ENCODE measurements at regions not wholly inside any gene's neighbourhood (a gene's known extent, or its start where the extent isn't known, plus 50 kb on each side); places are given as distances from the start of the nearest gene placed in this dataset.

DNA sequence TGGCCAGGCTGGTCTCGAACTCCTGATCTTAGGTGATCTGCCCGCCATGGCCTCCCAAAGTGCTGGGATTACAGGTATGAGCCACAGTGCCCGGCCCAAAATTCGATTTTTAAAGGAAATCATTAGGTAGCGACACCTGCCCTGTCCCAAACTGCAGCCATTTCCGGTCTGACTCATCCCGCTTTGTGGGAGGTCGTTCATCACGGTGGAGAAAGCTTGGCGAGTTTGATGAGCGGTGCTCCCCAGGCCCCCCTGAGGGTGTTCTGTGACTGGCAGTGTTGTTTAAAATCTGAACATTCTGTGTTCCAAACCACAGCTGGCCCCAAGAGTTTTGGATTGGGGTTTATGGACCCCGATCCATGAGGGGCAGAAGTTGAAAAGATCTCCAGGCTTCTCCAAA is 53.0 kb upstream of the GLI2 start:
- no peaks in the 10 kb centered on the region for H3K27me3 ChIP-seq (ENCODE audit: insufficient read depth)
- H3K36me3 ChIP-seq (ENCODE audit: insufficient read depth) = no peaks in the 10 kb centered on the region
- H4K20me1 ChIP-seq (replicated peaks; ENCODE audit: insufficient read depth) = no peaks in the 10 kb centered on the region
- Mint-ChIP-seq H3K27me3 (ENCODE audit: insufficient read depth, low read depth, poor library complexity) (peaks cover 12% of the 10 kb centered on the region), H3K36me3 (ENCODE audit: low read depth) (no peaks in the 10 kb centered on the region), H3K4me3 (no peak overlapping the region), H3K4me1 (peaks cover 3% of the 10 kb centered on the region; the same call in 1 of the 3 replicates), H3K9me3 (peaks cover 3% of the 10 kb centered on the region; the same call in 2 of the 3 replicates), H3K27ac (no peak overlapping the region)
- H3K79me2 ChIP-seq (replicated peaks; ENCODE audit: insufficient read depth) = no peaks in the 10 kb centered on the region
- H3K4me1 ChIP-seq (ENCODE audit: insufficient read depth) = no peaks in the 10 kb centered on the region
- H3K27ac ChIP-seq (ENCODE audit: low read depth) = no peak overlapping the region
- no peak overlapping the region for H3K4me3 ChIP-seq
- no peak for TF ChIP-seq EZH2 (IDR thresholded peaks at IDR 0.05; ENCODE audit: low read depth, unreplicated experiment)
- TF ChIP-seq, protein P1, sequence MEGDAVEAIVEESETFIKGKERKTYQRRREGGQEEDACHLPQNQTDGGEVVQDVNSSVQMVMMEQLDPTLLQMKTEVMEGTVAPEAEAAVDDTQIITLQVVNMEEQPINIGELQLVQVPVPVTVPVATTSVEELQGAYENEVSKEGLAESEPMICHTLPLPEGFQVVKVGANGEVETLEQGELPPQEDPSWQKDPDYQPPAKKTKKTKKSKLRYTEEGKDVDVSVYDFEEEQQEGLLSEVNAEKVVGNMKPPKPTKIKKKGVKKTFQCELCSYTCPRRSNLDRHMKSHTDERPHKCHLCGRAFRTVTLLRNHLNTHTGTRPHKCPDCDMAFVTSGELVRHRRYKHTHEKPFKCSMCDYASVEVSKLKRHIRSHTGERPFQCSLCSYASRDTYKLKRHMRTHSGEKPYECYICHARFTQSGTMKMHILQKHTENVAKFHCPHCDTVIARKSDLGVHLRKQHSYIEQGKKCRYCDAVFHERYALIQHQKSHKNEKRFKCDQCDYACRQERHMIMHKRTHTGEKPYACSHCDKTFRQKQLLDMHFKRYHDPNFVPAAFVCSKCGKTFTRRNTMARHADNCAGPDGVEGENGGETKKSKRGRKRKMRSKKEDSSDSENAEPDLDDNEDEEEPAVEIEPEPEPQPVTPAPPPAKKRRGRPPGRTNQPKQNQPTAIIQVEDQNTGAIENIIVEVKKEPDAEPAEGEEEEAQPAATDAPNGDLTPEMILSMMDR (conservative IDR thresholded peaks at IDR 0.05; ENCODE audit: low read depth in 2 of 2) = no peak
- TF ChIP-seq, protein P2, sequence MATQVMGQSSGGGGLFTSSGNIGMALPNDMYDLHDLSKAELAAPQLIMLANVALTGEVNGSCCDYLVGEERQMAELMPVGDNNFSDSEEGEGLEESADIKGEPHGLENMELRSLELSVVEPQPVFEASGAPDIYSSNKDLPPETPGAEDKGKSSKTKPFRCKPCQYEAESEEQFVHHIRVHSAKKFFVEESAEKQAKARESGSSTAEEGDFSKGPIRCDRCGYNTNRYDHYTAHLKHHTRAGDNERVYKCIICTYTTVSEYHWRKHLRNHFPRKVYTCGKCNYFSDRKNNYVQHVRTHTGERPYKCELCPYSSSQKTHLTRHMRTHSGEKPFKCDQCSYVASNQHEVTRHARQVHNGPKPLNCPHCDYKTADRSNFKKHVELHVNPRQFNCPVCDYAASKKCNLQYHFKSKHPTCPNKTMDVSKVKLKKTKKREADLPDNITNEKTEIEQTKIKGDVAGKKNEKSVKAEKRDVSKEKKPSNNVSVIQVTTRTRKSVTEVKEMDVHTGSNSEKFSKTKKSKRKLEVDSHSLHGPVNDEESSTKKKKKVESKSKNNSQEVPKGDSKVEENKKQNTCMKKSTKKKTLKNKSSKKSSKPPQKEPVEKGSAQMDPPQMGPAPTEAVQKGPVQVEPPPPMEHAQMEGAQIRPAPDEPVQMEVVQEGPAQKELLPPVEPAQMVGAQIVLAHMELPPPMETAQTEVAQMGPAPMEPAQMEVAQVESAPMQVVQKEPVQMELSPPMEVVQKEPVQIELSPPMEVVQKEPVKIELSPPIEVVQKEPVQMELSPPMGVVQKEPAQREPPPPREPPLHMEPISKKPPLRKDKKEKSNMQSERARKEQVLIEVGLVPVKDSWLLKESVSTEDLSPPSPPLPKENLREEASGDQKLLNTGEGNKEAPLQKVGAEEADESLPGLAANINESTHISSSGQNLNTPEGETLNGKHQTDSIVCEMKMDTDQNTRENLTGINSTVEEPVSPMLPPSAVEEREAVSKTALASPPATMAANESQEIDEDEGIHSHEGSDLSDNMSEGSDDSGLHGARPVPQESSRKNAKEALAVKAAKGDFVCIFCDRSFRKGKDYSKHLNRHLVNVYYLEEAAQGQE (IDR thresholded peaks at IDR 0.05; ENCODE audit: unreplicated experiment) = no peak
- TF ChIP-seq, protein P3, sequence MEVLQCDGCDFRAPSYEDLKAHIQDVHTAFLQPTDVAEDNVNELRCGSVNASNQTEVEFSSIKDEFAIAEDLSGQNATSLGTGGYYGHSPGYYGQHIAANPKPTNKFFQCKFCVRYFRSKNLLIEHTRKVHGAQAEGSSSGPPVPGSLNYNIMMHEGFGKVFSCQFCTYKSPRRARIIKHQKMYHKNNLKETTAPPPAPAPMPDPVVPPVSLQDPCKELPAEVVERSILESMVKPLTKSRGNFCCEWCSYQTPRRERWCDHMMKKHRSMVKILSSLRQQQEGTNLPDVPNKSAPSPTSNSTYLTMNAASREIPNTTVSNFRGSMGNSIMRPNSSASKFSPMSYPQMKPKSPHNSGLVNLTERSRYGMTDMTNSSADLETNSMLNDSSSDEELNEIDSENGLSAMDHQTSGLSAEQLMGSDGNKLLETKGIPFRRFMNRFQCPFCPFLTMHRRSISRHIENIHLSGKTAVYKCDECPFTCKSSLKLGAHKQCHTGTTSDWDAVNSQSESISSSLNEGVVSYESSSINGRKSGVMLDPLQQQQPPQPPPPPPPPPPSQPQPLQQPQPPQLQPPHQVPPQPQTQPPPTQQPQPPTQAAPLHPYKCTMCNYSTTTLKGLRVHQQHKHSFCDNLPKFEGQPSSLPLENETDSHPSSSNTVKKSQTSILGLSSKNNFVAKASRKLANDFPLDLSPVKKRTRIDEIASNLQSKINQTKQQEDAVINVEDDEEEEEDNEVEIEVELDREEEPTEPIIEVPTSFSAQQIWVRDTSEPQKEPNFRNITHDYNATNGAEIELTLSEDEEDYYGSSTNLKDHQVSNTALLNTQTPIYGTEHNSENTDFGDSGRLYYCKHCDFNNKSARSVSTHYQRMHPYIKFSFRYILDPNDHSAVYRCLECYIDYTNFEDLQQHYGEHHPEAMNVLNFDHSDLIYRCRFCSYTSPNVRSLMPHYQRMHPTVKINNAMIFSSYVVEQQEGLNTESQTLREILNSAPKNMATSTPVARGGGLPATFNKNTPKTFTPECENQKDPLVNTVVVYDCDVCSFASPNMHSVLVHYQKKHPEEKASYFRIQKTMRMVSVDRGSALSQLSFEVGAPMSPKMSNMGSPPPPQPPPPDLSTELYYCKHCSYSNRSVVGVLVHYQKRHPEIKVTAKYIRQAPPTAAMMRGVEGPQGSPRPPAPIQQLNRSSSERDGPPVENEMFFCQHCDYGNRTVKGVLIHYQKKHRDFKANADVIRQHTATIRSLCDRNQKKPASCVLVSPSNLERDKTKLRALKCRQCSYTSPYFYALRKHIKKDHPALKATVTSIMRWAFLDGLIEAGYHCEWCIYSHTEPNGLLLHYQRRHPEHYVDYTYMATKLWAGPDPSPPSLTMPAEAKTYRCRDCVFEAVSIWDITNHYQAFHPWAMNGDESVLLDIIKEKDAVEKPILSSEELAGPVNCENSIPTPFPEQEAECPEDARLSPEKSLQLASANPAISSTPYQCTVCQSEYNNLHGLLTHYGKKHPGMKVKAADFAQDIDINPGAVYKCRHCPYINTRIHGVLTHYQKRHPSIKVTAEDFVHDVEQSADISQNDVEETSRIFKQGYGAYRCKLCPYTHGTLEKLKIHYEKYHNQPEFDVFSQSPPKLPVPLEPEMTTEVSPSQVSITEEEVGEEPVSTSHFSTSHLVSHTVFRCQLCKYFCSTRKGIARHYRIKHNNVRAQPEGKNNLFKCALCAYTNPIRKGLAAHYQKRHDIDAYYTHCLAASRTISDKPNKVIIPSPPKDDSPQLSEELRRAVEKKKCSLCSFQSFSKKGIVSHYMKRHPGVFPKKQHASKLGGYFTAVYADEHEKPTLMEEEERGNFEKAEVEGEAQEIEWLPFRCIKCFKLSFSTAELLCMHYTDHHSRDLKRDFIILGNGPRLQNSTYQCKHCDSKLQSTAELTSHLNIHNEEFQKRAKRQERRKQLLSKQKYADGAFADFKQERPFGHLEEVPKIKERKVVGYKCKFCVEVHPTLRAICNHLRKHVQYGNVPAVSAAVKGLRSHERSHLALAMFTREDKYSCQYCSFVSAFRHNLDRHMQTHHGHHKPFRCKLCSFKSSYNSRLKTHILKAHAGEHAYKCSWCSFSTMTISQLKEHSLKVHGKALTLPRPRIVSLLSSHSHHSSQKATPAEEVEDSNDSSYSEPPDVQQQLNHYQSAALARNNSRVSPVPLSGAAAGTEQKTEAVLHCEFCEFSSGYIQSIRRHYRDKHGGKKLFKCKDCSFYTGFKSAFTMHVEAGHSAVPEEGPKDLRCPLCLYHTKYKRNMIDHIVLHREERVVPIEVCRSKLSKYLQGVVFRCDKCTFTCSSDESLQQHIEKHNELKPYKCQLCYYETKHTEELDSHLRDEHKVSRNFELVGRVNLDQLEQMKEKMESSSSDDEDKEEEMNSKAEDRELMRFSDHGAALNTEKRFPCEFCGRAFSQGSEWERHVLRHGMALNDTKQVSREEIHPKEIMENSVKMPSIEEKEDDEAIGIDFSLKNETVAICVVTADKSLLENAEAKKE (CRISPR knock-in tag; IDR thresholded peaks at IDR 0.05) = no peak
- no peak for TF ChIP-seq EZH2phosphoT487 (IDR thresholded peaks at IDR 0.05; ENCODE audit: unreplicated experiment)
- TF ChIP-seq ZNF331 (CRISPR knock-in tag; IDR thresholded peaks at IDR 0.05; ENCODE audit: low read depth) = no peak
- no peak for TF ChIP-seq NANOG (IDR thresholded peaks at IDR 0.05; ENCODE audit: borderline replicate concordance)
- TF ChIP-seq POLR2AphosphoS5 (IDR thresholded peaks at IDR 0.05; ENCODE audit: low read depth) = no peak
- TF ChIP-seq, protein P4, sequence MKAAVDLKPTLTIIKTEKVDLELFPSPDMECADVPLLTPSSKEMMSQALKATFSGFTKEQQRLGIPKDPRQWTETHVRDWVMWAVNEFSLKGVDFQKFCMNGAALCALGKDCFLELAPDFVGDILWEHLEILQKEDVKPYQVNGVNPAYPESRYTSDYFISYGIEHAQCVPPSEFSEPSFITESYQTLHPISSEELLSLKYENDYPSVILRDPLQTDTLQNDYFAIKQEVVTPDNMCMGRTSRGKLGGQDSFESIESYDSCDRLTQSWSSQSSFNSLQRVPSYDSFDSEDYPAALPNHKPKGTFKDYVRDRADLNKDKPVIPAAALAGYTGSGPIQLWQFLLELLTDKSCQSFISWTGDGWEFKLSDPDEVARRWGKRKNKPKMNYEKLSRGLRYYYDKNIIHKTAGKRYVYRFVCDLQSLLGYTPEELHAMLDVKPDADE (IDR thresholded peaks at IDR 0.05) = no peak
- no peak for TF ChIP-seq JUNB (IDR thresholded peaks at IDR 0.05; ENCODE audit: unreplicated experiment)
- TF ChIP-seq ZNF114 (CRISPR knock-in tag; IDR thresholded peaks at IDR 0.05) = no peak
- TF ChIP-seq CREB1 (CRISPR knock-in tag; IDR thresholded peaks at IDR 0.05; ENCODE audit: low read depth) = no peak
- no peak for TF ChIP-seq STAT1 (IDR thresholded peaks at IDR 0.05; ENCODE audit: unreplicated experiment)
- H2AFZ ChIP-seq = no peak overlapping the region
- DNase-seq (ENCODE audit: low spot score) (no peak), ATAC-seq (no peak)
- H3K9me2 ChIP-seq (ENCODE audit: insufficient read depth) = no peaks in the 10 kb centered on the region
- 0 out of 2 replicates have a peak, but pooled peaks cover 3% of the 10 kb centered on the region for H3F3A ChIP-seq (replicated peaks; ENCODE audit: low read depth)
- no peak overlapping the region for H3K4me2 ChIP-seq
